Adipocyte (in vitro differentiated cells): ENCODE measurements at regions not wholly inside any gene's neighbourhood (a gene's known extent, or its start where the extent isn't known, plus 50 kb on each side); places are given as distances from the start of the nearest gene placed in this dataset.

Source experiments
- DNase-seq: peaks from one replicate; pipeline ENCODE4 v3.0.0-alpha.2; 2015; ENCODE audit warnings: low read depth
- H3K27me3 ChIP-seq: replicated peaks from 2 replicates; pipeline ENCODE4 v1.7.0; 2013; ENCODE audit warnings: mild to moderate bottlenecking, low read length, moderate library complexity; ENCODE audit not compliant: control insufficient read depth, insufficient read depth
- H3K36me3 ChIP-seq: 2 replicates; pipeline ENCODE4 v1.7.0; 2013; ENCODE audit warnings: low read length, mild to moderate bottlenecking, moderate library complexity; ENCODE audit not compliant: control insufficient read depth, insufficient read depth, severe bottlenecking
- H3K4me1 ChIP-seq: 2 replicates; pipeline ENCODE4 v1.7.0; 2013; ENCODE audit warnings: mild to moderate bottlenecking, low read length, moderate library complexity; ENCODE audit not compliant: control insufficient read depth, insufficient read depth
- H3K4me3 ChIP-seq: 2 replicates; pipeline ENCODE4 v1.7.0; 2013; ENCODE audit warnings: mild to moderate bottlenecking, low read length, moderate library complexity
- H3K9ac ChIP-seq: 2 replicates; pipeline ENCODE4 v1.7.0; 2013; ENCODE audit warnings: mild to moderate bottlenecking, low read length, moderate library complexity
- H3K9me3 ChIP-seq: 2 replicates; pipeline ENCODE4 v1.7.0; 2013; ENCODE audit warnings: mild to moderate bottlenecking, low read length, moderate library complexity; ENCODE audit not compliant: control insufficient read depth

- no peaks in the 10 kb centered on the region for H3K36me3 ChIP-seq
- H3K4me1 ChIP-seq, result no peaks in the 10 kb centered on the region
These were observed 213.4 kb downstream of the BMP7 start for GRCh38 chr20:57053067-57053466.

DNA sequence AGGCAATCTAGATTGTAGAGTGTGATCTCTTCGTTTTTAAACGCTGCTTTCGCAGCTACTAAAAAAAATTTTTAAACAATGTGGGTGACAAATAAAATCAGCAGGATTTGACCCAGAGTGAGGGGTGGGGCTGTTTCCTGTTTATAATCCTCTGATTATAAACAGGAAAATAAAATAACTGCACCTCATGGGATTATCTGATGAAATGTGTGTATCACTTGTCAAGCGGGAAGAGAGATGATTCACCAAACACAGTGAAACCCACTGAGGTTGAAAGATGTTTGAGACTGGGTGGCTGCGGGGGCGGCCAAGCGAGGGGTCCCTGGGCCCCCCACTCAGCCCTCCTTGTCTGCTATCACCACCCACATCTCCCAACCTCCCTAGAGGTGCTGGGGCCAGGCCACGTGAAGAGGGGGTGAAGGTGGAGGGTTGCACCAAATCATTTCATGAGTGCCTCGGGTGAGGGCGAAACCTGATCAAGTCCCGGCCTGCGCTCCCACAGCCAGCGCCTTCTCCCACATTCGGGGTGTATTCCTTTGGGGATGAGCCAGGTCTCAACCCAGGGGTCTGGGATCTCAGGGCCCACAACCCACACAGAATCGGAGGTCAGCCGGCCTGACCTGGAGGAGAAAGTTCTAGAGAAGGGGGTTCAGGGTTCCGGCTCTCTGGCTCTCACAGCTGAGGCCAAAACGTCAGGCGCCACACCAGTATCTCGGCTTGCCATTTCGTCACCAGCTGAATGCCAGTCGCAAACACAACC lies 212.5 kb downstream of the BMP7 start:
- H3K27me3 ChIP-seq, result peaks cover 17% of the 10 kb centered on the region
- H3K4me1 ChIP-seq, result no peaks in the 10 kb centered on the region
- no peak for DNase-seq
- no peak overlapping the region for H3K4me3 ChIP-seq
- H3K36me3 ChIP-seq, result no peaks in the 10 kb centered on the region
- no peak overlapping the region for H3K9ac ChIP-seq
- H3K9me3 ChIP-seq, result peaks cover 5% of the 10 kb centered on the region

More at GRCh38 chr20:57053067-57053466, 213.4 kb downstream of the BMP7 start:
- Histone ChIP-seq H3K9me3 (peaks cover 5% of the 10 kb centered on the region), H3K9ac (no peak overlapping the region), H3K27me3 (peaks cover 9% of the 10 kb centered on the region), H3K4me3 (no peak overlapping the region)
- DNase-seq, result no peak

- Histone ChIP-seq H3K36me3 (no peaks in the 10 kb centered on the region), H3K27me3 (peaks cover 23% of the 10 kb centered on the region), H3K9ac (no peak overlapping the region), H3K4me3 (no peak overlapping the region), H3K4me1 (no peaks in the 10 kb centered on the region), H3K9me3 (peaks cover 5% of the 10 kb centered on the region)
- no peak for DNase-seq
These were observed 211.1 kb downstream of the BMP7 start for GRCh38 chr20:57055345-57055744.

GRCh38 chr20:57056651-57057050 lies 209.8 kb downstream of the BMP7 start:
- Histone ChIP-seq H3K9me3 (peaks cover 5% of the 10 kb centered on the region), H3K36me3 (no peaks in the 10 kb centered on the region), H3K4me3 (no peak overlapping the region), H3K9ac (no peak overlapping the region), H3K4me1 (no peaks in the 10 kb centered on the region), H3K27me3 (peaks cover 22% of the 10 kb centered on the region)
- DNase-seq, result no peak

DNA sequence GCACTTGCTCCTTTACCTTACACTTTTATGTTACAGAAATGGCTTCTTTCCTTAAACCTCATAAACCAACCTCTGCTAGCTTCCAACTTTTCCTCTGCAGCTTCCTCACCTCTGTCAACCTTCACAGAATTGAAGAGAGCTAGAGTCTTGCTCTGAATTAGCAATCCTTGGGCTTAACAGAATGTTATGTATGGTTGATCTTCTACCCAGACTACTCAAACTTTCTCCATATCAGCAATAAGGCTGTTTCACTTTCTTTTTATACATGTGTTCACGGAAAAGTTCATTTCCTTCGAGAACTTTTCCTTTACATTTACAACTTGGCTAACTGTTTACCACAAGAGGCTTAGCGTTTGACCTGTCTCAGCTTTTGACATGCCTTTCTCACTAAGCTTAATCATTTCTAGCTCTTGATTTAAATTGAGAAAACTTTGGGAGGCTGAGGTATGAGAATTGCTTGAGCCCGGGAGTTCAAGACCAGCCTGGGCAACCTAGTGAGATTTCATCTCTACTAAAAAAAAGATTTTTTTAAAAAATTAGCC lies 207.3 kb downstream of the BMP7 start:
- H3K9ac ChIP-seq, result no peak overlapping the region
- no peak for DNase-seq
- no peaks in the 10 kb centered on the region for H3K4me1 ChIP-seq
- H3K36me3 ChIP-seq, result no peaks in the 10 kb centered on the region
- H3K27me3 ChIP-seq, result peaks cover 21% of the 10 kb centered on the region
- no peaks in the 10 kb centered on the region for H3K9me3 ChIP-seq
- no peak overlapping the region for H3K4me3 ChIP-seq

DNA sequence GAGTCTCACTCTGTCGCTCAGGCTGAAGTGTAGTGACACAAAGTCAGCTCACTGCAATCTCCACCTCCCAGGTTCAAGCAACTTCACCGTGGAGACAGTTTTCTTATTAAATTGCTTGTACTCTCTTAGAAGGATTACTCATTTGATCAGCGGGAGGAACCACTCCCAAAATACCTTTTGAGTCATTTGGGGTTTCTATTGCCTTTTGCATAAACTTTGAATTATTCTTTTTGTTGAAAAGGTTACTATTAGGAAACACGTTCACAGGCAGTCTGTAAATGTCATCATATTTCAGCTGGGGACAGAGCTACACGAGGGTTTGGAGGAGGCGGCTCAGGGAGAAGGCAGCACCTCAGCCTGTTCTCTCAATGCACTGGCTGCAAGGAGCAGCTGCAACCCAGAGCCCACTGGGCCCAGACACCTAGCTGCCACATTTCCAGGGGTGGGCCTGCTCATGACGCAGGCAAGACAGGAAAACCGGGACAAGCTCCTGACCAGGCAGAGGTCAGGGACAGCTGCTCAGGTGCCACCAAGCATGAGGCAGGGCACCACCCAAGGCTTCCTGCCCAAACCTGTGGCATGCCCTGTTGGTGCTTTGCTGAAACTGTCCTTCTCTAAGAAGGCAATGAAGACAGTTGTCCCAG lies 205.9 kb downstream of the BMP7 start:
- no peak overlapping the region for H3K4me3 ChIP-seq
- H3K36me3 ChIP-seq, result no peaks in the 10 kb centered on the region
- DNase-seq, result no peak
- peaks cover 28% of the 10 kb centered on the region for H3K27me3 ChIP-seq
- no peaks in the 10 kb centered on the region for H3K9me3 ChIP-seq
- H3K9ac ChIP-seq, result no peak overlapping the region
- H3K4me1 ChIP-seq, result no peaks in the 10 kb centered on the region

DNA sequence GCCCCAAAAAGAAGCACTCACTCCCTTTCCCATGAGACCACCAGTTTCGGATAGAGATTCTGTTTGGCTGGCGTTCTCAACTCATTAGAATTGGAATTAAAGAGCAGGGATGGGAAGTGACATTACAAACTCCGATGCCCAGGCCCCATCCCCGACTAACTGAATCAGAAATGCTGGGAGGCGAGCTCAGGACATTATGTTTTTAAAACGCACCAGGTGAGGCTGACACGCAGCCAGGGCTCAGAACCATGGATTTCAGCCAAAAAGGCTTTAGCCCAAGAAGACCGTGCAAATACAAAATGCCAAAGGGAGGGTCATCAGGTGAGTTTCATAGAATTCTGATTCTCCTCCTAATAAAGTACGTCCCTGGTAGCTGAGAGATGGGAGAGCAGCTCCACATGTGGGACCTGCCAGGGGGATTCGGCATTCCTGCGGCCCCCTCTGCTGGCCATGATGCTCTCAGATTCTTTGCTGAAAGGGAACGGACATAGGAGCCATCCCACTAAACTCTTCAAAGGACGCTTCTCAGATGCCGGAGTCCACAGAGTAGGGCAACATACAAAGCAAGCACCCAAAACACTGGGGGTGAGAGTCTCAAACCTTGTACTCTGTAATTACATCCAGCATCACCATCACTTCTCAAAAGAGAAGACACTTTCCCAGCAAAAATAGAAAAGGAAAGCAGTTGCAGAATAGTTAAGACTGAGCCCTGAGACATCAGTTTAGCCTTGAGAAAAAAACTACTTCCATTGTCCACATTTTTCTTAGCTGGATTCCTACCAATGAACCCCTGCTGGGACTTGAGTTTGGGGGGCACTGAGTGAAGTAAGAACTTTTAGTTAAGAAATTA lies 205.2 kb downstream of the BMP7 start:
- Histone ChIP-seq H3K27me3 (peaks cover 36% of the 10 kb centered on the region), H3K4me3 (no peak overlapping the region), H3K9me3 (no peaks in the 10 kb centered on the region), H3K36me3 (no peaks in the 10 kb centered on the region), H3K4me1 (no peaks in the 10 kb centered on the region), H3K9ac (no peak overlapping the region)
- peak; percentile 52 for DNase-seq

- no peak overlapping the region for H3K9ac ChIP-seq
- no peak overlapping the region for H3K4me3 ChIP-seq
- H3K9me3 ChIP-seq, result no peaks in the 10 kb centered on the region
- H3K36me3 ChIP-seq, result no peaks in the 10 kb centered on the region
- DNase-seq, result no peak
- peaks cover 46% of the 10 kb centered on the region for H3K27me3 ChIP-seq
- H3K4me1 ChIP-seq, result no peaks in the 10 kb centered on the region
These were observed 204.2 kb downstream of the BMP7 start for GRCh38 chr20:57062241-57062640.

GRCh38 chr20:57062696-57063270 lies 203.7 kb downstream of the BMP7 start:
- no peaks in the 10 kb centered on the region for H3K4me1 ChIP-seq
- no peak overlapping the region for H3K9ac ChIP-seq
- no peaks in the 10 kb centered on the region for H3K36me3 ChIP-seq
- no peaks in the 10 kb centered on the region for H3K9me3 ChIP-seq
- H3K4me3 ChIP-seq, result no peak overlapping the region
- DNase-seq, result no peak
- peaks cover 49% of the 10 kb centered on the region for H3K27me3 ChIP-seq

GRCh38 chr20:57064836-57065235 lies 201.6 kb downstream of the BMP7 start:
- Histone ChIP-seq H3K4me3 (no peak overlapping the region), H3K9me3 (no peaks in the 10 kb centered on the region), H3K36me3 (no peaks in the 10 kb centered on the region), H3K4me1 (peaks cover 8% of the 10 kb centered on the region), H3K27me3 (peaks cover 51% of the 10 kb centered on the region), H3K9ac (no peak overlapping the region)
- DNase-seq, result no peak

DNA sequence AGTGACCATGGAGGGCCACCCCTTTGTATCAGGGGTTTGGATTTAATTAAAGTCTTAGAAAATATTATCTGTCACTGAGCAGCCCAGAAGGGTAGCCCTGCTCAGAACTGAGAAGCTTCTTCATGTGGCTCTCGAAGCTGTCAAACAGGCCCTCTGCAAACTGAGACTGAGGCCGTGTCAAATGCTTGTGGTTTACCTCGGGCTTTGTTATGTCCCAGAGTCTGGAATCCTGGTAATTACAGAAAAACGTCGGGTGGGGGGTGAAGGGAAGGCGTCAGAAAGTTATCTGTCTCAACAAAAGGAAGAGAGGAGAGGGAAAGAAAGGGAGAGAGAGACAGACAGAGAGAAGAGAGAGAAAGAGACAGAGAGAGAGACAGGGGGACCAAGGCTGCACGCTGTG lies 200.8 kb downstream of the BMP7 start:
- peaks cover 56% of the 10 kb centered on the region for H3K27me3 ChIP-seq
- H3K36me3 ChIP-seq, result no peaks in the 10 kb centered on the region
- H3K9me3 ChIP-seq, result no peaks in the 10 kb centered on the region
- DNase-seq, result peak; percentile 11
- H3K4me1 ChIP-seq, result peaks cover 10% of the 10 kb centered on the region
- H3K9ac ChIP-seq, result no peak overlapping the region
- H3K4me3 ChIP-seq, result no peak overlapping the region
